Hepatocyte (in vitro differentiated cells): ENCODE measurements at regions not wholly inside any gene's neighbourhood (a gene's known extent, or its start where the extent isn't known, plus 50 kb on each side); places are given as distances from the start of the nearest gene placed in this dataset.

Experiments
- CTCF ChIP-seq: fragments of 200-600 bp; sonication (generic); IDR thresholded peaks from 2 replicates; pipeline ENCODE4 v1.5.1; 2016; ENCODE audit warnings: antibody characterized with exemption, mild to moderate bottlenecking; ENCODE audit not compliant: poor library complexity
- EZH2 ChIP-seq: fragments of 200-600 bp; sonication (generic); IDR thresholded peaks from 2 replicates; pipeline ENCODE4 v1.6.1; 2016; ENCODE audit warnings: antibody characterized with exemption, mild to moderate bottlenecking, borderline replicate concordance
- EZH2phosphoT487 ChIP-seq: fragments of 200-600 bp; sonication (generic); IDR thresholded peaks from one replicate; pipeline ENCODE4 v1.6.1; 2018; ENCODE audit warnings: antibody characterized with exemption, mild to moderate bottlenecking, low read depth, moderate library complexity; ENCODE audit not compliant: unreplicated experiment, severe bottlenecking

- TF ChIP-seq CTCF: no peak
- TF ChIP-seq EZH2: no peak
- no peak for TF ChIP-seq EZH2phosphoT487
Measured at GRCh38 chr12:124422142-124422569, 127.3 kb downstream of the RFLNA start.
